ENCODE measurements at regions not wholly inside any gene's neighbourhood (a gene's known extent, or its start where the extent isn't known, plus 50 kb on each side); places are given as distances from the start of the nearest gene placed in this dataset.

- no peak for TF ChIP-seq POLR2A (IDR thresholded peaks at IDR 0.05; ENCODE audit: low read depth, low read length)
- FAIRE-seq (no peak), DNase-seq (ENCODE audit: insufficient read length, low spot score) (no peak)
Observed at GRCh38 chr5:2052687-2053086, 170.0 kb upstream of the IRX4 start.

DNA sequence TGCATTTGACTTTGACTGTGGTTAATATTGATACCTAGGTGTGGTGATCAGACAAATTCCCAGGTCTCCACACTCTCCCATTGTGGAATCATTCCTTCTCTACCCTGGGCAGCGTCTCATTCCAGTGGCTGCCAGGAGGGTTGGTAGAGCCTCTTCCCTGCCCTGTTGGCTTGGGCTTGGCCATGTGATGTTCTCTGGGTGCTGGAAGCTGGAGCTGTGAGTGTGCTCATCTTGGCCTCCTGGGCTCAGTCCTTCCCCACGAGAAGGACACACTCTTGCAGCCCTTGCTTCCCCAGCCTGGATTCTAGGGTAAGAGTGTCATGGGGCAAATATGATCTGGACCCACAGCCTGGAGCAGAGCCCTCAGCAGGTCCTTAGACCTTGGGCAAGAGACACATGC, 167.2 kb upstream of the IRX4 start:
- no peak for TF ChIP-seq POLR2A (IDR thresholded peaks at IDR 0.05; ENCODE audit: low read depth, low read length)
- no peak for DNase-seq (ENCODE audit: insufficient read length, low spot score)
- no peak for FAIRE-seq

GRCh38 chr5:2048664-2049063, 165.9 kb upstream of the IRX4 start:
- DNase-seq (ENCODE audit: insufficient read length, low spot score) (no peak), FAIRE-seq (no peak)
- no peak for TF ChIP-seq POLR2A (IDR thresholded peaks at IDR 0.05; ENCODE audit: low read depth, low read length)

DNA sequence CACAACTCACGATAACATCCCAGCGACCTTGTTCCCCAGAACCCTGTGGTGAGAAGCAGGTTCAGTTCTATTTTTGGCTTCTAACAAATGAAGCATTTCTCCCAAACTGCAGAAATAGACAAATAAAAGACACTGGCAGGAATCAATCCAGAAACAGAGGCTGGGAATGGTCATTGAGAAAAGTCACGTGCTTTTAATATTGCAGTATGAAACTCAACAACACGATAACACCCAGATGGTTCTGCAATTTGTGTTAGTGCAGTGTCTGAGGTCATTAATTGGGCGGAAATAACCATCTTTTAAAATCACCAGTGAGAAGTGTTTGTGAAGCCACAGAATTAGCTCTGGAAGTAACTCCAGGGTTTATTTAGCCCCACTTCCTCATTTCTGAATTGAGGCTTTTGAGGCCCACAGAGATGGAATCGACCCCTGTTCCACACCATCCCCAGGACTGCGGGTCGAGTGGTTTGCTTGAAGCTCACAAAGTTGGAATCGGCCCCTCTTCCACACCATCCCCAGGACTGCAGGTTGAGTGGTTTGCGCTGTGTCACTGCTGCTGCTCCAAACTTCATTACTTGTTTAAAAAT, 164.7 kb upstream of the IRX4 start:
- no peak for FAIRE-seq
- no peak for TF ChIP-seq POLR2A (IDR thresholded peaks at IDR 0.05; ENCODE audit: low read depth, low read length)
- no peak for DNase-seq (ENCODE audit: insufficient read length, low spot score)

- no peak for TF ChIP-seq POLR2A (IDR thresholded peaks at IDR 0.05; ENCODE audit: low read depth, low read length)
- FAIRE-seq = no peak
- no peak for DNase-seq (ENCODE audit: insufficient read length, low spot score)
Observed at GRCh38 chr5:2044041-2044440, 161.3 kb upstream of the IRX4 start.

GRCh38 chr5:2039180-2039531, 156.4 kb upstream of the IRX4 start:
- no peak for FAIRE-seq
- no peak for TF ChIP-seq POLR2A (IDR thresholded peaks at IDR 0.05; ENCODE audit: low read depth, low read length)
- DNase-seq (ENCODE audit: insufficient read length, low spot score) = no peak

DNA sequence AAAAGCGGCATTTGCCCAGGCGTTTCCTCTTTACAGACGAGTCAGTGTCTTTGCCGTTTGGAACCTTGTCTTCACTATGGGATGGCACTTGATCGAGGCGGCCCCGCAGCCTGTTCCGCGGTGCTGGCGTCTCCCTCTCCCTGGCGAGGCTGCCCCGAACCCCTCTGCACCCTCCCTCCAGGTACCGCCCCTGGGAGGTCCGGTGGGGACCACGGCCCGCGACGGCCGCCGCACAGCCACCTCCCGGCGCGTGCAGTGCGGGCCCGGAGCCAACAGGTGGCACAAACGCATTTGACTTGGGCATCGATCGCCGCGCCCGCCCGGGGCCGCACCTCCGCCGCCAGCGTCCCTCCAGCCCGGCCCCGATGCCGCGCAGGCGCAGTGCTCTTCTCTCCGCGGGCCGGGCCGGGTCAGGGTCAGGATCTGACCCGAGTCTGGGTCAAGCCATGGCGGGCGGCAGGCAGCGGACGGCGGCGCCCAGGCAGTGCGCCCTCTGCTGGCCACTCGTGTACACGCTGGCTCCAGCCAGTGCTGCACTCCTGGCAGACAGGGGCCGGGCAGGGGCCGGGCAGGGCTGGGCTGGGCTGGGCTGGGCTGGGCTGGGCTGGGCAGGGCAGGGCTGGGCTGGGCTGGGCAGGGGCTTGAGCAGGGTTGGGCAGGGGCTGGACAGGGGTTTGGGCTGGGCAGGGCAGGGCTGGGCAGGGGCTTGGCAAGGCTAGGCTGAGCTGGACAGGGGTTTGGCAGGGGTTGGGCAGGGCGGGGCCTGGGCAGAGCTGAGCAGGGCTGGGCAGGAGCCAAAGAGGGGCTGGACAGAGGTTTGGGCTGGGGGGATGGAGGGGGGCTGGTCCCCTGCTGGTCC, 155.8 kb upstream of the IRX4 start:
- DNase-seq (ENCODE audit: insufficient read length, low spot score) = peak; percentile 42
- TF ChIP-seq POLR2A (IDR thresholded peaks at IDR 0.05; ENCODE audit: low read depth, low read length) = no peak
- no peak for FAIRE-seq

GRCh38 chr5:2036885-2037284, 154.2 kb upstream of the IRX4 start:
- TF ChIP-seq POLR2A (IDR thresholded peaks at IDR 0.05; ENCODE audit: low read depth, low read length) = no peak
- DNase-seq (ENCODE audit: insufficient read length, low spot score) (no peak), FAIRE-seq (no peak)

DNA sequence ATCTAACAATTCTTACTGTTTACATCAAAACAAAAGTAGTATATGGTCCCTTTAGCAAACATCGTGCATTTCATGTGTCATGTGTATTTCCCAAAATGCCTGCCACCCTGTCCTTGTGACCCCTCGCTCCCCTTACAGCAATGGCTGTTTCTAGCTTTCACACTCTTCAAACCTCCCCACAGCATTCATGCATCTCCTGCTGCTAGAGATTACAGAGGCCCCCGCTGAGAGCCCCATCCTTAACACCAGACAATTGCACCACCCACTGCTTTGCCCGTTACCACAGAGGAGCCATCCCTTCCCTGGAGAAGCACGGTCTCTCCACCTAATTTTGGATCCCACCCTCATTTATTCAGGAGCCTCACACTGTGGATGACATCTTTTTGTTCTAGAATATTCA, 149.7 kb upstream of the IRX4 start:
- no peak for DNase-seq (ENCODE audit: insufficient read length, low spot score)
- TF ChIP-seq POLR2A (IDR thresholded peaks at IDR 0.05; ENCODE audit: low read depth, low read length) = no peak
- FAIRE-seq = no peak

DNA sequence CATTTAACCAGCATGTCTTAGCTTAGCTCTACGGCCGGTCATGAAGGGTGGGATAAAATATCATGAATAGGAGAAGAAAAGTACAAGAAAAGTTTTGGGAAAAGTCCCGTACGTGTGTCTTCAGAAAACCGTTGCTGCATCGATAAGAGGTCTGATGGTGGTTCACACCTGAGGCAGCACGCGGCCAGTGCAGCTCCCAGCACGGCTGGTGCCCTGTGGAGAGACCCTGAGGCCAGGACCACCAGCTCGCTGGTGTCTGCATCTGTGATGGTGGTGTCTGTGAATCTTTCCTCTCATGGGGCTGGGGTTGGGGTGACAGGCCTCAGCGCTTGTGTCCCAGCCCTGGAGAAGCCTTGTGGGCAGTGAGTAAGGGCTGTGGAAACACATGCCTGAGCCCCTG, 148.9 kb upstream of the IRX4 start:
- no peak for TF ChIP-seq POLR2A (IDR thresholded peaks at IDR 0.05; ENCODE audit: low read depth, low read length)
- FAIRE-seq = no peak

GRCh38 chr5:2030131-2030530, 147.4 kb upstream of the IRX4 start:
- DNase-seq (ENCODE audit: insufficient read length, low spot score) (no peak), FAIRE-seq (no peak)
- TF ChIP-seq POLR2A (IDR thresholded peaks at IDR 0.05; ENCODE audit: low read depth, low read length) = no peak

More for the DNA sequence above, 148.9 kb upstream of the IRX4 start:
- no peak for DNase-seq (ENCODE audit: insufficient read length, low spot score)

DNA sequence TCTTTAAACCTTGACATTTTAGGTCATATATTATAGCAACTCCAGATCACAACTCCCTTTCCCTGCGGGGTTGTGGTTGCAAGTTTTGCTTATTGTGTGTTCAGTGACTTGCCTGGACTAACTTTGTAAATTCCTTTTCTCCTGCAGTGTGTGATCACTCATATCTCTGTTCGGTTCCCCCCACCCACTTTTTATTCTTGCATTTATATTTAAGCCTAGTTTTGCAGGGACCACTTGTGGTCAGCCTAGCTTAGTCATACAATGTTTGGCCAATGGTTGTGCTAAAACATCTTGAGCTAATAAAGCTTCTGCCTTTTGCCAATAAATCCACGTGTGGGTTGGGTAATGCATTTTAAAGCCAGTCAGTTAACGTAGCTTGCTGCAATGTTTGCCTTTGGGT, 146.5 kb upstream of the IRX4 start:
- no peak for FAIRE-seq
- no peak for DNase-seq (ENCODE audit: insufficient read length, low spot score)
- no peak for TF ChIP-seq POLR2A (IDR thresholded peaks at IDR 0.05; ENCODE audit: low read depth, low read length)

- no peak for DNase-seq (ENCODE audit: insufficient read length, low spot score)
- TF ChIP-seq POLR2A (IDR thresholded peaks at IDR 0.05; ENCODE audit: low read depth, low read length) = no peak
- FAIRE-seq = no peak
Observed at GRCh38 chr5:2027790-2028189, 145.1 kb upstream of the IRX4 start.

- FAIRE-seq = no peak
- no peak for DNase-seq (ENCODE audit: insufficient read length, low spot score)
- TF ChIP-seq POLR2A (IDR thresholded peaks at IDR 0.05; ENCODE audit: low read depth, low read length) = no peak
Observed at GRCh38 chr5:2024986-2025721, 142.4 kb upstream of the IRX4 start.

- DNase-seq (ENCODE audit: insufficient read length, low spot score) (no peak), FAIRE-seq (no peak)
- no peak for TF ChIP-seq POLR2A (IDR thresholded peaks at IDR 0.05; ENCODE audit: low read depth, low read length)
Observed at GRCh38 chr5:2023196-2023595, 140.5 kb upstream of the IRX4 start.
